ENCODE measurements at regions not wholly inside any gene's neighbourhood (a gene's known extent, or its start where the extent isn't known, plus 50 kb on each side); places are given as distances from the start of the nearest gene placed in this dataset.
"Not testable (repeated sequence)": the region's sequence is repeated elsewhere in the genome, so short reads cannot be mapped to it uniquely, and the experiment has no call there.

DNA sequence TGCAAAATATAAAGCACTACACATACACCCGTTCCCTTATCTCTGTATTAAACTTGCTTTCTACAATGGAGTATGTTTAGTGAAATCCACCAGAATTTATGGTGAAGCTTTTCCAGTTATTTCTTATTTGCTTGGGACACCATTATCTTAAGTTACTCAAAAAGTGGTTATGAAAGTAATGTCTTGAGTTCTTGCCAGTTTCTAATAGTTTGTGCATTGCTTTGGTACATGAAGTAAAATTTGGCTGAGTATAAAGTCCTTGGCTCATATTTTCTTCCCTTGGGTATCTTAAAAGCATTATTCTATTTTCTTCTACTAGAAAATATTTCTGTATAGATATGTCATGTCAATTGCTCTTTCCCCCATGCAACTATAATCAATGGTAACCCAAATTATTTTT lies 85.2 kb downstream of the POLR1F start:
- DNase-seq, result no peak

DNA sequence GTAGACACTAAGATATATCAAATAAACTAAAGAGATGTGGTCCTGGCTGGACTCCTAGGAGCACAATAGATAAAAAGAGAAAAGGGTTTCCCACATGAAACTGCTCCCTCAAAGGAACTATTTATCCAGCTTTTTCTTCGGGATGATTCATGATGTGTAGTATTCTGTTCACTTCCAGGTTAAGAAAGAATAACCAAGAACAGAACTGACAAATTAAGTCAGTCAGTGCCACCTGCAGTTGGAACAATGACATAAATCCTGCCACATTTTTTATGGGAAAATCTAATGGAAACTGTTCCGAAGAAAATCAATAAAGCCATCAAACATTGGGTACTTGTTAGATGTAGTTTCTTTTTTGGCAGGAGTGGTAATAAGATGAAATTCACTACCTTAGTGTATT lies 87.1 kb downstream of the POLR1F start:
- no peak for DNase-seq

DNA sequence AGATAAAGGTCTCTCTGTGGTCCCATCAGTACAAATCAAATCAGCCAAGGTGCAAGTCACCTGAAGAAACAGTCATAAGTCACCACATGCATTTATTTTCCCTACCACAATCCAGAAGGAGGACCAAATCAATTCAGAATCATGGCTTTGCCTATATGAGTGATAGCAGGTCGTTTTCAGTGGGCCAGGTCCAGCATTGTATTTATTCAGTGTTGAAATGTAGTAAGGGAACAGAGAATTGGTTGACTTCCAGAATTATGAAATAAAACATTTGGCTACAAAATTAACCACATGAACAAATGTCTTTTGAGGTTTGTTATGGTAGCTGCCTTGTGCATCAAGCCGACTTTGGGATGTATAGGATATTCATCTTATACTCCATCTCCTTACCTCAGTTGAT lies 88.4 kb downstream of the POLR1F start:
- no peak for DNase-seq

DNA sequence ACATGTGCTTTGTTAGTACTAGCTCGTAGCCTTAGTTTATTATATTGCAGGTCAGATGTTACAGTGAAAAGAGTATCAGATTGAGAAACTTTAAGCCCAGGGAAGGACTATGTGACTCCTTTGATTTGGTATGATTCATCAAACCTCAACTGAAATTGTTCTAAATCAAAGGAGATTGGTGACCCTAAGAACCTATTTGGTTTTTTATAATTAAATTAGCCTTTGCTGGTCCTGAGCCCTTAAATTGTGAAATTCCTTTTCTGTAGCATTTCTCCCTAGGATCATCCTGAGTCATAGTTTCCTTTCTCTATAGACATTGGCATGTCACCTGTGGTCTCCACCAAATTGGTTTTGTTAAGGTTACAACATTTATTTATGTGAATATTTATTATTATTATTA lies 89.7 kb downstream of the POLR1F start:
- no peak for DNase-seq

DNA sequence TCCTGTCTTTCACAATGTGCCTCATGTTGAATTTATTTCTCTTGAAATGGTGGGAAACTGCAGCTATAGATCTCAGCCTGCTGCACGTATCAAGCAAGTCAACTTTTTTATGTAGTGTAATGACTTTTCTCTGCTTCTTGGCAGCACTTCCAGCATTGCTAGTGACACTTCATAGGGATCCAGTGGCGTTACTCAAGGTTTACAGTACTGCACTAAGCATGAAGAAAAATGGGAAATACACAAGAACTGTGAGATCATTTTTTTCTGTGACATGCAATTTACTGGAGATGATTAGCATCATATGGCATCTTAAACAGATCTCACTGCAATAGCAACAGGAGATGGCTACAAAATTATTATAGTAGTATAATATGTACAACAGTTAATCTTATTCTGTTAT lies 90.9 kb downstream of the POLR1F start:
- DNase-seq, result no peak

DNA sequence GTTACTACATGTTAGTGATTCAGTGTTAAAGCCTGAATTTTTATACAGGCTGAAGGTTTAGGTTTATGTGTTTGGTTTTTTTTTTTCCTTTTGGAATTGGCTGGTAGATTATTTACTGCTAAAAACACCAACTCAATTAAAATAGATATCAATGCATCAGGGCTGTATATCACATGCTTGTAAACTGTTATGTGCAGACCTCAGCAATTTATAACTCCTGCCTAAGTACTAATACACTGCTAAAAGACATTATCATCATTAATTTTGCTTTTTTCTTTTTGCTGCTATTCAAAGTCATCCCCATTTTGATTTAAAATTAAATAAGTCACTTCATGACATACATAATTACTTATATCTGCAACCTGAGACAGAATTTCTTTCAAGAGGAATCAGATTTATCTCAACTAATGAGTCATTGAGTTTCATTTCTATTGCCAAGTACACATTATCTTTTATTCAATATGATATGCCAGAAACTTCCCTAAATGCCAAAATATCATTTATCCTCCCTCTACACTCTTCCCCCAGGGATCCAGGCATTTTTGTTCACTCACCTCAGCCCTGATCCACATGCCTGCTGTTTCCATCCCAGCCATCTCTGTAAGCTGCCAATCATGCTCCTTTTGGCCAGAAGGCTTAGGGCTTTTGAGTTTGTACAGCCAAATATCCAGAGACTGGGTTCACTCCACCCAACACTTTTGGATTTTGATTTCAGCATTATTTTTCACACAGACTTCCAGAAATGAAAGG lies 98.5 kb downstream of the POLR1F start:
- no peak for DNase-seq

DNA sequence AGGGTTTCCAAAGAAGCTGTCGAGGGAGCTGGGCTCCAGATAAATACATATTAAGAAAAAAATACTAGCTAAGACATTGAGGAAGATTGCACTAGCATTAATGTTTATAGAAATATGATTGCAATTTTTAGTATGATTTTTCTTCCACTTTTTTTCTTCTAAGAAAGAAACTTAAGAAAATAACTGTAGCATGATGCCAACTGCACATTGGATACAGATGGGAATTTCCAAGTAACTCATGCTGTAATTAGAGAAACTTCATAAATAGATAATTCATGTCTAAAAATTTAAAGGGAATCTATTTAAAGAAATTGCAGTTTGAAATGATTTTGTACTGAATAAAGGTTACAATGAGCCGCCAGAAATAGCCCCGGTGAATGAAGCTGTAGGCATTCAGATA lies 119.4 kb downstream of the POLR1F start:
- no peak for DNase-seq

DNA sequence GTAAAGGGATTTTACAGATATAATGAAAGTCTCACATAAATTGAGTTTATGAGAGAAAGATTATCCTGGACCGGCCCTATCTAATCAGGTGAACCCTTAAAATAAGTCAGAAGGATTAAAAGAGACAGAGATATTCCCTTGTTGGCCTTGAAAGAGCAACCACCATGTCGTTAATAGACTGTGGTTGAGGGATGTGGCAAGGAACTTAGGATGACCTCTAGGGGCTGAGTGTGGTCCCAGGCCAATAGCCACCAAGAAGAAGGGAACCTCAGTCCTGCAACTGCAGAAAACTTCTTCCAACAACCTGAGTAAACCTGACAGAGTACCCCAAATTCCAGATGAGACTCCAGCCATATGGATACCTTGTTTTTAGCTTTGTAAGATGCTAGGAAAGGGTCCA lies 121.5 kb downstream of the POLR1F start:
- peak; percentile 48 for DNase-seq

DNA sequence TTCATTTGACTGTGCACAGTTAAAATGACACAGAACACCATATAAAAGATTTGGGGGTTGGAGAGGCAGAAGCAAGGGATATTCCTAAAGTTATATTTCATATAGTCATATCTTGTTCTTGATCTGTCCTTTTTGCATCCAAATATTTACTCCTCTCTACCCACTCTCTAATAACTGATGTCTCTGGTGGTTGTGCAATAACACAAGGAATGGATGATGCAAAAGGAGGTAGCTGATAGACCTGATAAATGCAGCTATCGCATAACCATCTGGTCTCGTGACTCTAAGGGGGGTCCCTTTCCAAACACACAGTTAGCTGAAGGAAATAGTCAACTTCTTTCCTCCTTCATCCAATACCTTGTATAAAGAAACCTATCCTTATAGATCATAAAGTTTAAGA lies 123.1 kb downstream of the POLR1F start:
- peak; percentile 10 for DNase-seq

DNA sequence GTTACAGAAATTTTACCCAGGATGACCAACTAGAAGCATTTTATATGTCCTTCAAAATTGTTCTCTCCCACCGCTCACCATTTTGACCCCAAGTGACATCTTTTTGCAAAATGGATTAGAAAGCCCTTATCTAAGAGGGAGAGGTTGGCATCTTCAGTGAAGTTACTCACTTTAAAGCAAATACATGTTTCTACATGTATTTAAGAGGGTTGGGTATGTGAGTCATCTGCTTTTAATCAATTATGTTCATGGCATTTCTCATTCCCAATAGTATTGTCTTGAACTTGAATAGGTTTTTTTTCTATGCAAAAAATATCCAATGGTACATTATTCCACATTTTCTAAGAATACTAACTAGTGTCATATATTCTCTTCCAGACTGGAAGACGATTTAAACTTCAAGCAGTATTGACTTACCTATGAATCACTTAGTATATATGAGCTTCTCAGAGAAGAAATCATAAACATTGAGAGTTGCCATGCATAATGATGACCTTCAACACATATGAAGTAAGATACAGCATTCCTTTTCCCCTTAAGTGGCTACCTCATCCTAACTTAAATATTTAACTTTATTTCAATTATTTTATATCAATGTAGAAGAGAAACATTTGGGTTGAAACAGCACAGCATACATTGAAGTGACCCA lies 132.8 kb downstream of the POLR1F start:
- DNase-seq, result no peak

DNA sequence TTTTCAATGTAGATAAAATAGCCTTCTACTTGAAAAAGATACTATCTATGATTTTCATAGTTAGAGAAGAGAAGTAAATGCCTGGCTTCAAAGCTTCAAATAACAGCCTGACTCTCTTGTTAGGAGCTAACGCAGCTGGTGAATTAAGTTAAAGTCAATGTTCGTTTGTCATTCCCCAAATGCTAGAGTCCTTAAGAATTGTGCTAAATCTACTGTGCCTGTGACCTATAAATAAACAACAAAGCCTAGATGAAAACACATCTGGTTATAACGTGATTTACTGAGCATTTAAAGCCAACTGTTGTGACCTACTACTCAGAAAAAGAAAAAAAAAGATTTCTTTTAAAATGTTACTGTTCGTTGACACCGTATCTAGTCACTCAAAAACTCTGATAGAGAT lies 134.7 kb downstream of the POLR1F start:
- DNase-seq, result no peak

DNA sequence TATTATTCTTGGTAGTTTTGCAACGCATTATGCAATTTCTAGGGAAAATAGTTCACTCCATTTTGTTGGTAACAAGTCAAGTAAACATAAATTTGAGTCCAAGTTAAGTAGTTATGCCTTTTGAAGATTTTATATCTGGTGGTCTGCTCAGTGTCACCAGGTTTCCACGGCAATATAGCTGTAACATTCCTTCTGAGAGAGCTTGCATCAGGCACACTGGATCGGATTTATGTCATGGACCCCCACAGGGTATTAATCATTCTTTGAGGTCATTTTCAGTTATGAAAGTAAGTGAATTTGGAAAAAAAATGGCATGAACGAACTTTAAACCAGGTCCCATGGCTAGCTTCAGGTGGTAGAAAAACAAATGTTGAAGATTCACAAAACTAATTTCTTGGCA lies 136.3 kb downstream of the POLR1F start:
- no peak for DNase-seq

DNA sequence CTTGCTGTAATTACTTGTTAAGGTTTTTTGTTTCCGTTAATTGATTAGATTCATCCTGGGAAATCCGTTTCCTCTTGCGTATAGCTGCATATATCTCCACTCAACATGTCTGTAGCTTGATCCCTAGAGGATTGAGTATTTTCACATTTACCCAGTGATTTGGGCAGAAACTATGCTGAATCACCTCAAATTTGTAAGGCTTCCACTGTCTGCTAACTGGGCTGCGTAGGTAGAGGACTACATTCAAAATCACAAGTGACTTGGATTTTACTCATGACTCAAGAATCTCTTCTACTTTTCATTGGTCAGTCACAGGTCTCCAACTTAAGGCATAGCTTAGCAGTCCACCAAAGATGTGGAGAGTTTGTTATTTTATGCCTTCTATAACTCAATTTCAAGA lies 141.8 kb downstream of the POLR1F start:
- no peak for DNase-seq

DNA sequence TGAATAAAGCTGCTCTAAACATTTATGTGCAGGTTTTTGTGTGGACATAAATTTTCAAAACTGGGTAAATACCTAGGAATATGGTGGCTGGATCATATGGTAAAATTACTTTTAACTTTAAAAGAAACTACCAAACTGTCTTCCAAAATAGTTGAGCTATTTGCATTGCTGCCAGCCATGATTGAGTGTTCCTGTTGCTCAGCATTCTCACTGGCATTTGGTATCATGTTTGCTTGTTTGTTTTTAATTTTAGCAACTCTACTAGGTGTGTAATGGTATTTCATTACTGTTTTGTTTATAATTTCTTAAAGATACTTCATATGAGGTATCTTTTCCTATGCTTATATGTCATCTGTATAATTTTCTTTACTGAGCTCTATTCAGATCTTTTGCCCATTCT lies 143.2 kb downstream of the POLR1F start:
- DNase-seq, result no peak

DNA sequence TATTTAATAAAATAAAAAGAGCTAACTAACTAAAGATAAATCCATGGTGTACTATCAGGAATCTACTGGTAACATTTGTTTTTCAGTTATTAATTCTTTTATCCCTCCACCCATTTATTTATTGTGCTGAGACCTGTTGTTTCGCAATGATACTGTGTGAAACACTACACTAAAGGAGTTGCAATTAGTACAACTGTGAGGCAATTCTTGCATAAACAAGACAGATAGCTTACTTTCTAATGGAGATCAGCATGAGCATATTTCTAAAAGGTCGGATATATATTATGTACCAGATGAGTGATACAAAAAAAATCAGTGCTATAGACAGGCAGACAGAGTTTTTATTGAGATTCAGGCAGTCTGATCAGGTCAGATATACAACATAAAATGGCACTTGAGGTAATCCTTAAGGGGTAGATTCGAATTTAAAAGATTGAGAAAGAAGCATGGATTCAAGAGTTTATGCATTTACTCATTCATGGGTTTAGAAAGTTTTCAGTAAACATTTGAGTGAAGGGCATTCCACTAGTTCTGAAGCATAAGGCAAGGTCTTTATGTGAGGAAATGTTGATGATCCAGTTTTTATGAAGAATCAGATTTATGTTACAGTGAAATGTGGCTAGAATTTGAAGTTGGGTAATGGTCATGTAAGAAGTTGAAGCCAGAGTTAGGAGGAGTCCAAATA lies 147.6 kb downstream of the POLR1F start:
- no peak for DNase-seq

DNA sequence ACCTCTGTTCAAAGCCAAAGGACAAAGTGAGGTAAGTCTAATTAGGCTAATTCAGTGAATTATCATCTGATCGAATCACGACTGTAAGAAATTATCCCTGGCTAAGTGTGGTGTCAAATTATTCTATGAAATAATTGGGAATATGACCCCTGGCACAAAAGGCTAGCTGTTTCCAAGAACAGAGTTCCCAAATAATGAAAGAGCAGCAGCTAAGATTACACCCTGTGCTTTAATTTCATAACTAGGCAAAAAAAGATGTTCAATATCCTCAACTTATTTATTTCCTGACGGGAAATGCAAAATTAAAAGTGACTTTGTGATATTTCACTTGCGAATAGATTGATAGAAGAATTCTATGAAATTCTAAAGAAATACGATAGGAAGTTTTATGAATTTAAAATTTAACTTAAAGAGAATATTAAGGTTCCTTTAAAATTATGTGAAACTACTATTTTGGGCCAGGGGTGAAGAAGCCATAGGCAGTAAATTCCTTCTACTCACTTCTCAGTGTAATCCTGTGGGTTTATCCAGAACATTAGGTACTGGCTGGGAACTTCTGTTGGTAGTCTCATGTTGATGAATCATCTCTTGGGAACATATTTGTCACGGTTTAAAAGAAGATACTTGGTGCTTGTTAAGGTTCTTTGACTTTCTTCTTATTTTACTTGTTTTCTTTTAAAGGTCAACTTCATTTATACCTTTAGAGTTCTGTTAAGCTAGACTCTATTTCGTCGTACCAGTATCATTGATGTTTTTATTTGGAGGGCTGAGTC lies 148.5 kb downstream of the POLR1F start:
- no peak for DNase-seq

DNA sequence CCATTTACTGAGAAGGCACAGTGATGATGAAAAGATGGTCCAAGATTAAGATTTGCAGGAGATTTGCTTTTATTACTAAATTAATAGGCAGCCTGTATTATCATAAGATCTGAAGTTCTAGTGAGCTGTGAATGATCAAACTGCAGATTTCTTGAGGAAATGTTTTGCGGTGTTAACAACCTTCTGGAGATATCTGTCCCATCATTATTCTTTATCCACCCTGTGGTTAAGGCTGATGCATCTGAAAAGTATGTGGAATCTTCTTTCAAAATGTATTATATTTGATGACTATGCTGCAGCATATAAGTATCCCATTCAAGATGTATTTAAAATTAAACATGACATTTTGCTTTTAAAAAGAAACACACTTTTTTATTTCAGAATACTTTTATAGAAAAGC lies 150.3 kb downstream of the POLR1F start:
- DNase-seq, result no peak

DNA sequence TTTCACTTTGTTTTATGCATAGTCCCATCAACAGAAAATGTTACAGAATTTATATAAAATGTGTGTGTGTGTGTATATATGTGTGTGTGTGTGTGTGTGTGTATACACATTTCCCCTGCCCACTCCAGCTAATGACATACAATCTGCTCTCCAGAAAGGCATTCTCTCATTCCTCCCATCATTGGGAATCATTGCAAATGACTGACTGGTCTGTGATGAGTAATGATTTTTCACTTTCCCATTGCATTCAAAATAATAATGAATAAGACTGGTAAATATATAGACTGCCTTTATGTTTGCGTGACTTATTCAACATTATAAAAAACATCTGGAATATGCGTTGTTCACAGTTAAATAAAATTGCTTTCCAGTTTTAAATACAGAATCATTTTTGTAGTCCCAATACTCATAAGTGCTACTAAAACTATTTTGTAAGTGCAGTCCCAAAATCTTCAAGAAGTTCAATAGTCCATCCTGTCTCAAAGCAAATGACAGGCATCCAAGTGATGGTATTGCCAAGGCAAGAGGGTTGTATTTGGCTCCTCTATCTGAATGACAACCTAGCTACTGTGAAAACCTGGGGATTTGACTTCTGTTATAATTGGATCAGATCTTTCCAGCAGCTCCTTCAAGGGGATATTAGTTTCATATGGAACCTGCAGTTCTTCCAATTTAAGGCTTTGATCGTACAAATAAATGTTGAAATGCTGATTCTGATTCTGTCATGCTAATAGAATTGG lies 150.9 kb downstream of the POLR1F start:
- no peak for DNase-seq

DNA sequence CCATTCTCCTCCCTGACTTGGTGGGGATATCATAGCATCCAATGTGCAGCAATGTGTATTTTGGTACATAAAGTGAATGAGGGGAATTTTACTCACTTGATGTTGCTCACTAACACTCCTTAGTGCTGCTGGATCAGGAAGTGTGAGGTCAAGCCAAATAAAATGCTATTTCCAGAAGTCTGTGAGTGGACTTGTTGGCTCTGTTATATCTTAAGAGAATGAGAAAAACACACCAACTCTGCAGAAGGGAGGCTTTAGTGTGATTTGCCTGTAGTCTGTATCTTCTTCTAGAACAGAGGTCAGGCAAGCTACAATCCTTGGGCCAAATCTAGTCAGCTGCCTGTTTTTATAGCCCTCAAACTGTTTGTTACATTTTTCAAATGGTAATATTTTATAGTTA lies 154.3 kb downstream of the POLR1F start:
- no peak for DNase-seq

DNA sequence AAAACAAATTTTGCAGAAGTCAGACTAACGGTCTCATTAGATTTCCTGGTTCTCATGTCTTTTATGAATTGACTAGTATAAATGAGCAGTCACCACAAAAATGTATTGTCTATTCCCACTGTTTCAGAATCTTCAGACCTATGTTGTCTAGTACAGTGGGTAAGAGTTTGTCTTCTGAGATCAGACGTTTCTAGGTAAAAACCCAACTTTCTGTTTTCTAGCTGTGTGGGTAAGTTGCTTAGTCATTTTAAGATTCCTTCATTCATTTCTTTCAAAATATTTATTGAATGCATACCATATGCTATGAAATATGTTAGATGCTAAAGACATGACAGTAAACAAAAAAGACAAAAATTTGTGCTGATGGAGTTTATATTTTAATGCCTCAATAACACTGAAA lies 156.3 kb downstream of the POLR1F start:
- DNase-seq, result no peak

DNA sequence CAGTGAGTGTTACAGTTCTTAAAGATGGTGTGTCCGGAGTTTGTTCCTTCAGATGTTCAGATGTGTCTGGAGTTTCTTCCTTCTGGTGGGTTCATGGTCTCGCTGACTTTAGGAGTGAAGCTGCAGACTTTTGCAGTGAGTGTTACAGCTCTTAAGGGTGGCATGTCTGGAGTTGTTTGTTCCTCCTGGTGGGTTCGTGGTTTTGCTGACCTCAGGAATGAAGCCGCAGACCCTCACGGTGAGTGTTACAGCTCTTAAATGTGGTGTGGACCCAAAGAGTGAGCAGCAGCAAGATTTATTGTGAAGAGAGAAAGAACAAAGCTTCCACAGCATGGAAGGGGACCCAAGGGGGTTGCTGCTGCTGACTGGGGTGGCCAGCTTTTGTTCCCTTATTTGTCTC lies 159.6 kb downstream of the POLR1F start:
- DNase-seq, result not testable (repeated sequence)

DNA sequence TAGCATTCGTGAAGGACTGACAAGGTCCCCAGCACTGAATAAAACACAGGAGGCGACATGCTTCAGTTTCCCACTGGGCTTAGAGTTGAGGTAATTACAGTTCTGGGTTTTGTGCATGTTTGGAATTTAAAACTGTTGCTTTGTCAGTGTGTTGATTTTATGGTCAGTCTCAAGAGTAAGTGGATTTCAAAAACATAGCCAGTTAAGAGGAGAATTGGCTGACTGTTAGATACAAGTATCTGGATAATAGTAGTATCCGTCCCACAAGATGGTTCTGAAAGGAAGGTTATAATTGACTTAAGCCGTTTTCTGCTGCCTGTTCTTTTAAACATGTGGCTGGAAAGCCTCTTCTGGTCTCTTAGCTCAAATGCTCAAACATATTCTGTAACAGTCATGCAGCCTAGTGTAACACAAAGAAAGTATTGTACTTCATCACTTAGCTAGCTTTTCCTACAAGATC lies 170.9 kb downstream of the POLR1F start:
- DNase-seq, result no peak

DNA sequence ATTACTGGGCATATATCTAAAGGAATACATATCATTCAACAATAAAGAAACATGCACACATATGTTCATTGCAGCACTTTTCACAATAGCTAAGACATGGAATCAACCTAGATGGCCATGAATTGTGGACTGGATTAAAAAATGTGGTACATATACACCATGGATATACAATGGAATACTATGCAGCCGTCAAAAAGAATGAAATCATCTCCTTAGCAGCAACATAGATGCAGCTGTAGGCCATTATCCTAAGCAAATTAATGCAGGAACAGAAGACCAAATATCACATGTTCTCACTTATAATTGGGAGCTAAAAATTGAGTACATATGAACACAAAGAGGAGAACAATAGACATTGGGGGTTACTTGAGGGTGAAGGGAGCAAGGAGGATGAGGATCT lies 175.6 kb downstream of the POLR1F start:
- no peak for DNase-seq

Measured in hematopoietic multipotent progenitor cell treated with erythropoietin and hydrocortisone succinate and interleukin-3 and kit ligand, for 6 days (in vitro differentiated cells).